Ishikawa (cell line): ENCODE measurements at regions not wholly inside any gene's neighbourhood (a gene's known extent, or its start where the extent isn't known, plus 50 kb on each side); places are given as distances from the start of the nearest gene placed in this dataset.

Experiments
- CEBPB ChIP-seq: IDR thresholded peaks from 2 replicates; pipeline ENCODE4 v1.6.1; 2012
- CREB1 ChIP-seq: IDR thresholded peaks from 2 replicates; pipeline ENCODE4 v1.6.1; 2012; ENCODE audit warnings: low read depth
- EGR1 ChIP-seq: IDR thresholded peaks from 2 replicates; pipeline ENCODE4 v1.6.1; 2012
- EP300 ChIP-seq: IDR thresholded peaks from 2 replicates; pipeline ENCODE4 v1.6.1; 2012; ENCODE audit warnings: borderline replicate concordance
- FOXM1 ChIP-seq: IDR thresholded peaks from 2 replicates; pipeline ENCODE4 v1.6.1; 2012; ENCODE audit warnings: low read depth, borderline replicate concordance
- NFIC ChIP-seq: IDR thresholded peaks from 2 replicates; pipeline ENCODE4 v1.6.1; 2012
- RAD21 ChIP-seq: IDR thresholded peaks from 2 replicates; pipeline ENCODE4 v1.6.1; 2012; ENCODE audit warnings: low read depth
- TAF1 ChIP-seq: IDR thresholded peaks from 2 replicates; pipeline ENCODE4 v1.6.1; 2012; ENCODE audit warnings: low read depth, mild to moderate bottlenecking
- TCF12 ChIP-seq: IDR thresholded peaks from 2 replicates; pipeline ENCODE4 v1.6.1; 2012; ENCODE audit warnings: low read depth
- TEAD4 ChIP-seq: IDR thresholded peaks from 2 replicates; pipeline ENCODE4 v1.6.1; 2012
- YY1 ChIP-seq: IDR thresholded peaks from 2 replicates; pipeline ENCODE4 v1.6.1; 2012; ENCODE audit warnings: low read depth
- TF ChIP-seq, protein P1 (sequence below): IDR thresholded peaks from 2 replicates; pipeline ENCODE4 v1.6.1; 2012; ENCODE audit warnings: low read depth, mild to moderate bottlenecking
- TF ChIP-seq, protein P2 (sequence below): IDR thresholded peaks from 2 replicates; pipeline ENCODE4 v1.6.1; 2012
- TF ChIP-seq, protein P3 (sequence below): IDR thresholded peaks from 2 replicates; pipeline ENCODE4 v1.6.1; 2012

DNA sequence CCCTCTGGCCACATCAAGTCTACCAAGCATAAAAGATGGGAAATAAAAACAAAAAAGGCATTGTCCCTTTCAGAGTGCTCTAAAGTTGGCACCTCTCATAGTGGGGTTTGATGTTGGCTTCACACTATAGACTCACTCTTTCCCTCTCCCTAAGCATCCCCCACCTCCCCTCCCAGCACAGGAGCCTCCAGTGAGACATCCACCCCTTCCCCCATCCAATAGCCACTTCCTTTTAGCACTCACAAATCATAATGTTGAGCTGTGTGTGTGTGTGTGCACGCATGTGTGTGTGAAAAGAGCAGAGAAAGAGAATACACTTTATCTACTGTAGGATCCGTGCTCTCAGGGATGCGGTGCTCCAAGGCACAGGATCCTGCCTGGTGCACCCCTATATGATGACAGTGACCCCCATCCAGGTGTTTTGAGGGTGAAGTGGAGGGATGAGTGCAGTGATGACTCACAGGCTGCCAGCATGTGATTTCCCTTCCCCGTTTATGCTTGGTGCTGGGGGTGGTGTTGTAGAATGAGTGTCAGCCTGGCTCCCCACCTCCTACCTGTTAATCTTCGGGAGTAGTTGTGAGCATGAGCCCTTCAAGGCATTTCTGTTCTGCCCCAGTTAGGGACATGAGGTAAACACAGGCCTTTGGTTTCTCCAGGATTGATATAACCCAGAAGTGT is 235.2 kb upstream of the B3GAT1 start:
- TF ChIP-seq CEBPB (no peak), TEAD4 (no peak), TCF12 (no peak), TAF1 (no peak), CREB1 (no peak), EGR1 (no peak), YY1 (no peak), EP300 (no peak), RAD21 (no peak), NFIC (no peak), FOXM1 (no peak)
- TF ChIP-seq, protein P1, sequence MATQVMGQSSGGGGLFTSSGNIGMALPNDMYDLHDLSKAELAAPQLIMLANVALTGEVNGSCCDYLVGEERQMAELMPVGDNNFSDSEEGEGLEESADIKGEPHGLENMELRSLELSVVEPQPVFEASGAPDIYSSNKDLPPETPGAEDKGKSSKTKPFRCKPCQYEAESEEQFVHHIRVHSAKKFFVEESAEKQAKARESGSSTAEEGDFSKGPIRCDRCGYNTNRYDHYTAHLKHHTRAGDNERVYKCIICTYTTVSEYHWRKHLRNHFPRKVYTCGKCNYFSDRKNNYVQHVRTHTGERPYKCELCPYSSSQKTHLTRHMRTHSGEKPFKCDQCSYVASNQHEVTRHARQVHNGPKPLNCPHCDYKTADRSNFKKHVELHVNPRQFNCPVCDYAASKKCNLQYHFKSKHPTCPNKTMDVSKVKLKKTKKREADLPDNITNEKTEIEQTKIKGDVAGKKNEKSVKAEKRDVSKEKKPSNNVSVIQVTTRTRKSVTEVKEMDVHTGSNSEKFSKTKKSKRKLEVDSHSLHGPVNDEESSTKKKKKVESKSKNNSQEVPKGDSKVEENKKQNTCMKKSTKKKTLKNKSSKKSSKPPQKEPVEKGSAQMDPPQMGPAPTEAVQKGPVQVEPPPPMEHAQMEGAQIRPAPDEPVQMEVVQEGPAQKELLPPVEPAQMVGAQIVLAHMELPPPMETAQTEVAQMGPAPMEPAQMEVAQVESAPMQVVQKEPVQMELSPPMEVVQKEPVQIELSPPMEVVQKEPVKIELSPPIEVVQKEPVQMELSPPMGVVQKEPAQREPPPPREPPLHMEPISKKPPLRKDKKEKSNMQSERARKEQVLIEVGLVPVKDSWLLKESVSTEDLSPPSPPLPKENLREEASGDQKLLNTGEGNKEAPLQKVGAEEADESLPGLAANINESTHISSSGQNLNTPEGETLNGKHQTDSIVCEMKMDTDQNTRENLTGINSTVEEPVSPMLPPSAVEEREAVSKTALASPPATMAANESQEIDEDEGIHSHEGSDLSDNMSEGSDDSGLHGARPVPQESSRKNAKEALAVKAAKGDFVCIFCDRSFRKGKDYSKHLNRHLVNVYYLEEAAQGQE, result no peak
- TF ChIP-seq, protein P2, sequence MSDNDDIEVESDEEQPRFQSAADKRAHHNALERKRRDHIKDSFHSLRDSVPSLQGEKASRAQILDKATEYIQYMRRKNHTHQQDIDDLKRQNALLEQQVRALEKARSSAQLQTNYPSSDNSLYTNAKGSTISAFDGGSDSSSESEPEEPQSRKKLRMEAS, result no peak
- TF ChIP-seq, protein P3, sequence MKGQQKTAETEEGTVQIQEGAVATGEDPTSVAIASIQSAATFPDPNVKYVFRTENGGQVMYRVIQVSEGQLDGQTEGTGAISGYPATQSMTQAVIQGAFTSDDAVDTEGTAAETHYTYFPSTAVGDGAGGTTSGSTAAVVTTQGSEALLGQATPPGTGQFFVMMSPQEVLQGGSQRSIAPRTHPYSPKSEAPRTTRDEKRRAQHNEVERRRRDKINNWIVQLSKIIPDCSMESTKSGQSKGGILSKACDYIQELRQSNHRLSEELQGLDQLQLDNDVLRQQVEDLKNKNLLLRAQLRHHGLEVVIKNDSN, result no peak
